ENCODE measurements at regions not wholly inside any gene's neighbourhood (a gene's known extent, or its start where the extent isn't known, plus 50 kb on each side); places are given as distances from the start of the nearest gene placed in this dataset.

DNA sequence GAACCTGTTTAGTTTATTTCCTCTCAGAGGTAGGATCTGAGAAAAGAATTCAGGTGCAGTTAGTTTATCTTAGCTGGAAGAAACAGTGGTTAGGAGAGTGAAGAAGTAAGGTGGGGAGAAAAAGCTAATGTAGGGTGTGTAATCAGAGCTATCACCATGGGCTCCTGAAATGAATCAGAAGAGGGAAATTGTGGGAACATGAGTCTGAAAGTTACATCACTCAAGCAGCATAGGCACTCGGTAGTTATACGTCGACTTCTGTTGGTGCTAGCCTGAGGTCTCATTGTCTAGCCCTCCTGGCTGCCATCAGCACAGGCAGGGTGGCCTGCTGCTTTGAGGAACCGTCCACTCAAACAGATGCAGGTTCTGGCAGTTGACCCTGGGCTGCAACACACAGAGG, 56.7 kb upstream of the NPR3 start:
- peak; percentile 7 for DNase-seq (ENCODE audit: low read depth)
